Astrocyte of the spinal cord (primary cell): ENCODE measurements at regions not wholly inside any gene's neighbourhood (a gene's known extent, or its start where the extent isn't known, plus 50 kb on each side); places are given as distances from the start of the nearest gene placed in this dataset.

Experiments
- DNase-seq: peaks from one replicate; pipeline ENCODE4 v3.0.0; 2011; ENCODE audit warnings: low read depth, low spot score
- H3K4me3 ChIP-seq: 2 replicates; pipeline ENCODE4 v1.5.1; 2011; ENCODE audit warnings: low read depth, mild to moderate bottlenecking, low read length, moderate library complexity
- in situ Hi-C: cut with HindIII; loops from 2 replicates; pipeline ENCODE4 v1.10.0; 2017; ENCODE audit warnings: low sequenced_read_pairs
- TF ChIP-seq, protein P1 (sequence below): IDR thresholded peaks from 2 replicates; pipeline ENCODE4 v1.5.1; 2012; ENCODE audit warnings: low read depth, mild to moderate bottlenecking, low read length, inconsistent platforms

DNA sequence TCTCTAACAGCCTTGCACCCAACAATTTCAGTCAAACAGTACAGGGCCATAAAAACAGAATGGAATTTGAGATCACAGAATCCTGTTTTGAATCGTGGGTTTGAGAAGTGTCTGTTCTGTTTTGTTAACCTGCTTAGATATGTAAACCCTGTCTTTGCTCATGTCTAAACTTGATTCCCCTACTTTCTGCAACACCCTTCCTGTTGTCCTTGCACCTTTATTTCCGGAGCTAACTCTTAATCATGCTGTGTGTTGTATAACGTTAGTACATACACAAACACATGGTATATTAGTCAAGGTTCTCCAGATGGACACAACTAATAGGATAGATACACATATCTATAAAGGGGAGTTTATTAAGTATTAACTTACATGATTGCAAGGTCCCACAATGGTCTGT lies 2229.2 kb upstream of the C9orf72 start:
- DNase-seq = no peak
- TF ChIP-seq, protein P1, sequence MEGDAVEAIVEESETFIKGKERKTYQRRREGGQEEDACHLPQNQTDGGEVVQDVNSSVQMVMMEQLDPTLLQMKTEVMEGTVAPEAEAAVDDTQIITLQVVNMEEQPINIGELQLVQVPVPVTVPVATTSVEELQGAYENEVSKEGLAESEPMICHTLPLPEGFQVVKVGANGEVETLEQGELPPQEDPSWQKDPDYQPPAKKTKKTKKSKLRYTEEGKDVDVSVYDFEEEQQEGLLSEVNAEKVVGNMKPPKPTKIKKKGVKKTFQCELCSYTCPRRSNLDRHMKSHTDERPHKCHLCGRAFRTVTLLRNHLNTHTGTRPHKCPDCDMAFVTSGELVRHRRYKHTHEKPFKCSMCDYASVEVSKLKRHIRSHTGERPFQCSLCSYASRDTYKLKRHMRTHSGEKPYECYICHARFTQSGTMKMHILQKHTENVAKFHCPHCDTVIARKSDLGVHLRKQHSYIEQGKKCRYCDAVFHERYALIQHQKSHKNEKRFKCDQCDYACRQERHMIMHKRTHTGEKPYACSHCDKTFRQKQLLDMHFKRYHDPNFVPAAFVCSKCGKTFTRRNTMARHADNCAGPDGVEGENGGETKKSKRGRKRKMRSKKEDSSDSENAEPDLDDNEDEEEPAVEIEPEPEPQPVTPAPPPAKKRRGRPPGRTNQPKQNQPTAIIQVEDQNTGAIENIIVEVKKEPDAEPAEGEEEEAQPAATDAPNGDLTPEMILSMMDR = no peak
- in situ Hi-C loops = no loop called here
- H3K4me3 ChIP-seq = no peak overlapping the region

DNA sequence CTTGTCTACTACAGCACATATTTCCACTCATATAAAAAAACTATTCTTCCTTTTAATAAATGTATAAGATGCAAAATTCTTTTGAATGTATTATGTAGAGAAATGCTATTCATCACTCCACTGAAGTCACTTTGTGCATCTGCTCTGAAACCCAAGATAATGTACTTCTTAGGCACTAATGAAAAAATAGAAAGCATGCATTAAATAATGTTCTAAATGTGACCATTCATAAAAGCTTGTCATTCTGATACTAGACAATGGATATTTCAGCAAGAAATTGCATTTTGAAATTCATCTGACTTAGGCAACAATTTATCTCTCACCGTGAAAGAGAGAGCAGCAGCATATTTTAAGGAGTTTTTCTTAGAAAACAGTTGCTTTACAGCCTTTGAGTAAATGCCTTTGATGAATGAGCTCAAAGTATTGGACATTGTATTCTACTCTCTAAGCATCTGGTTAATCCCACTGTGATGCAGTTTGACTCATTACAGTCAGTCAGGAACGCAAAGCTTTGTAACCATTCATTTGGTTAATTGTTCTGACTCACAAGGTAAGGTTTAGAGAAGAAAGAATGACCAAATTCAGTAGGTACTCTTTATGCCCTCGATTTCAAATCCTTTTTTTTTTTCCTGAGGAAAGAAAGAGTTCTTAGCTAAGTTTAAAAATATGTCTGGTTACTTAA lies 2233.8 kb upstream of the C9orf72 start:
- no peak overlapping the region for H3K4me3 ChIP-seq
- TF ChIP-seq, protein P1 = no peak
- in situ Hi-C loops = no loop called here
- DNase-seq = peak; percentile 16

DNA sequence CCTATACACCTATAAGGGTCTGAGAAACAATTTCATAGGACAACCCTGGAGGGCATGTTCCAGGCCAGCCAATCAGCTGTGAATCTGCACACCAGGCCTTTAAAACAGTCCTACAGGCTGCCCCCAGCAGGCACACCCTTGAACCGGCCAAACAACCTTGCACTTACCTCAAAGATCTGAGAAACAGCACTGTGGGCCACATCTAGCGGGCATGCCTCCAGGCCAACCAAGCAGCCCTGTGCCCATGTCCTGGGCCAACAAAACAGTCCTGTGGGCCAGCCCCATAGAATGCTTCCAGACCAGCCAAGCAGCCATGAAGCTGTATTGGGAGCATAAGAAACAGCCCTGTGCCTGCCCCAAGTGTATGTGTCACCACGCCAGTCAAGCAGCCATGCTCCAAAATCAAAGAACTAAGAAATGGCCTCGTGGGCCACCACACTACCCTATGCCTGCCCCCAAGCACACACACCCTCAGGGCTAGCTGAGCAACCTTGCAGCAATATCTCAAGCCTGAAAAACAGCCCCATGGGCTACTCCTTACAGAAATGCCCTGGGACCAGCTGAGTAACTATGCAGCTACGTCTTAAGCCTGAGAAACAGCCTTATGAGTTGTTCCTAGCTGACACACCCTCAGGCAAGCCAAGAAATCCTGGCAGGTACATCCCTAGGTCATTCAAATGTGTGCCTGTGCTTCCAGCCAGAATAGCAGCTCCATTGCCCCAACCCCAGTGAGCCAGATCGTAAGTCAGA lies 2243.8 kb upstream of the C9orf72 start:
- no peak overlapping the region for H3K4me3 ChIP-seq
- in situ Hi-C loops = no loop called here
- TF ChIP-seq, protein P1 = no peak
- no peak for DNase-seq

DNA sequence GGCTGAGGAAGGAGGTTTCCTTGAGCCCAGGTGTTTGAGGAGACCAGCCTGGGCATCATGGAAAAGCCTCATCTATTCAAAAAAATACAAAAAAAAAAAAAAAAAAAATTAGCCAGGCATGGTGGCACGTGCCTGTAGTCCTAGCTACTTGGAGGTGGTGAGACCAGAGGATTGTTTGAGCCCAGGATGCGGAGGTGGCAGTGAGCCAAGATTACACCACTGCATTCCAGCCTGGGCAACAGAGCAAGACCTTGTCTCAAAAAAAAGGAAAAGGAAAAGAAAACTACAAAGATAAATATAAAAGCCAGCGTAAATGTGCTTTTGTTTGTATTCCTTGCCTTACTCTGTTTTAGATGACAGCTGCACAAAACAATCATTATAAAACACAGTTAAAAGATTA lies 2249.2 kb upstream of the C9orf72 start:
- in situ Hi-C loops = no loop called here
- TF ChIP-seq, protein P1 = no peak
- no peak for DNase-seq
- no peak overlapping the region for H3K4me3 ChIP-seq

DNA sequence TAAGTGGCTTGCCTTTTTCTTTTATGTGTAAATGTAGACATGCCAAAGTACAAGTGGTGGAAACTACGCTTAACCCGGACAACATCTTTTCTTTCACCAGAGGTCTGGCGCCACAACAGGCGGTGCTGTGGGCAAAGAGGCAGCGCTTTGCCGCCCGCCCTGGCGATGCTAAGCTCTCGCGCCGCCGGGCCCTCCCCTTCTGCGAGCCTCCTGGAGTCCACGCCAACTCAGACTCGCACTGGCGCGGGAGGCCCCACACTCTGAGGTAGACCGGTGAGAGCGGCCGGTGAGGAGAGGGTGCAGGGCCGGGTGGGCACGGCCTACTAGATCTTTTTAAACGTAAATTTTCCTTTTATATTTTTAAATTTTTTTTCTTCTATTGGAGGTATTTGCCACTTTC lies 2253.1 kb upstream of the C9orf72 start:
- no peak for DNase-seq
- in situ Hi-C loops = no loop called here
- no peak overlapping the region for H3K4me3 ChIP-seq
- TF ChIP-seq, protein P1 = no peak

DNA sequence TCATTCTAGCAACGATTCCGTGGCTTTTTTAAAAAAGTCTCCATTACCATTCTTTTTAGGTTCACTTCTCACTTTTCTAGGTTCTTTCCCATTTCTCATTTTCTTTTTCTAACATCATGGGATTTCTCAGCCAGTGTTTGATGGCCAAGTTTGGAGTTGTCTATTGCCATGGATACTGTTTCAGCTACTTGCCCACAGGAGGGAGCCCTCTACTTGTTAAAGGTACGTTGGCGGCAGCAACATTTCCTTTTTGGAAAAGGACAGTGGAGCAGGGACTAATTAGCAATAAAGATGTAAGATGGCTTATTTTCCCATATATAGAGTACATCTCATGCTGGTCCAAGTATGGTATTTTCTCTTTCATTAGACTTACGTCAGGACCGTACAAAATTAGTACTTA lies 2257.5 kb upstream of the C9orf72 start:
- TF ChIP-seq, protein P1 = peak; percentile 57
- in situ Hi-C loops = no loop called here
- DNase-seq = peak; percentile 46
- no peak overlapping the region for H3K4me3 ChIP-seq
